GM12878 (cell line): ENCODE measurements at regions not wholly inside any gene's neighbourhood (a gene's known extent, or its start where the extent isn't known, plus 50 kb on each side); places are given as distances from the start of the nearest gene placed in this dataset.

Experiments
- ATAC-seq: fragments of 200-7000 bp; cut with Tn5 transposase; 3 replicates; pipeline ENCODE4 v1.9.1; 2020; ENCODE audit warnings: mild to moderate bottlenecking, moderate library complexity
- BruUV-seq: library from RNA; stranded (reverse); fragments of 400-500 nt; replicated peaks from 2 replicates; lab custom pipeline; 2021; lab: Mats Ljungman, UMichigan
- CTCF ChIA-PET: fragments of 300-600 bp; sonication (Branson Sonifier 250); formaldehyde crosslinking; extraction: SDS; loops from one replicate; lab custom pipeline; 2021; ENCODE audit warnings: inconsistent platforms; lab: Yijun Ruan, JAX
- POLR2A ChIA-PET: fragments of 350-600 bp; formaldehyde crosslinking; extraction: SDS; loops from one replicate; lab custom pipeline; 2021; ENCODE audit warnings: inconsistent platforms; lab: Charles Lee
- RAD21 ChIA-PET: fragments of 300-600 bp; sonication (Branson Sonifier 250); formaldehyde crosslinking; loops from one replicate; lab custom pipeline; 2023; ENCODE audit warnings: antibody characterized with exemption; ENCODE audit not compliant: unreplicated experiment; lab: Charles Lee
- SMC1A ChIA-PET: fragments of 300-600 bp; sonication (Branson Sonifier 250); formaldehyde crosslinking; loops from one replicate; lab custom pipeline; 2023; ENCODE audit not compliant: unreplicated experiment, uncharacterized antibody; lab: Charles Lee
- DNase-seq: peaks from one replicate; pipeline ENCODE4 v3.0.0-alpha.2; 2011; ENCODE audit warnings: low read depth, low spot score
- FAIRE-seq: peaks from 3 replicates; lab custom pipeline; 2011; peaks lifted over from hg19 to GRCh38; lab: Jason Lieb, UNC
- H2AFZ ChIP-seq: 2 replicates; pipeline ENCODE4 v1.6.0; 2011; ENCODE audit warnings: low read depth, low read length, control low read depth; ENCODE audit not compliant: control insufficient read depth
- H3K27ac ChIP-seq: 2 replicates; pipeline ENCODE4 v1.5.1; 2011; ENCODE audit warnings: control low read depth; ENCODE audit not compliant: control insufficient read depth, insufficient read depth
- H3K27me3 ChIP-seq, 2 experiments: replicated peaks in 1 of 2; 2 replicates each; pipeline versions ENCODE4 v1.6.0 to v1.6.1; 2011; ENCODE audit warnings: low read length in 1 of 2; ENCODE audit not compliant: control insufficient read depth in 2 of 2, insufficient read depth in 2 of 2
- H3K36me3 ChIP-seq, 2 experiments: 2 replicates each; pipeline ENCODE4 v1.5.1; 2011; ENCODE audit warnings: low read length in 1 of 2; ENCODE audit not compliant: control insufficient read depth in 2 of 2, insufficient read depth in 2 of 2
- H3K4me1 ChIP-seq: 2 replicates; pipeline ENCODE4 v1.6.1; 2011; ENCODE audit warnings: mild to moderate bottlenecking, low read length, moderate library complexity, mixed read lengths; ENCODE audit not compliant: control insufficient read depth, insufficient read depth
- H3K4me2 ChIP-seq: 2 replicates; pipeline ENCODE4 v1.6.0; 2011; ENCODE audit warnings: control low read depth; ENCODE audit not compliant: control insufficient read depth, insufficient read depth
- H3K4me3 ChIP-seq: fragments of 200-600 bp; sonication (generic); 2 replicates; pipeline ENCODE4 v1.5.1; 2016
- H3K79me2 ChIP-seq: 2 replicates; pipeline ENCODE4 v1.6.0; 2011; ENCODE audit warnings: low read length; ENCODE audit not compliant: control insufficient read depth, insufficient read depth
- H3K9ac ChIP-seq: 2 replicates; pipeline ENCODE4 v1.8.0; 2011; ENCODE audit warnings: low read length, control low read depth, mixed read lengths; ENCODE audit not compliant: control insufficient read depth, insufficient read depth
- H3K9me3 ChIP-seq: replicated peaks from 3 replicates; pipeline ENCODE4 v1.5.1; 2011; ENCODE audit warnings: mild to moderate bottlenecking, low read length; ENCODE audit not compliant: control insufficient read depth, insufficient read depth
- H4K20me1 ChIP-seq: 2 replicates; pipeline ENCODE4 v1.6.0; 2011; ENCODE audit not compliant: control insufficient read depth, insufficient read depth
- CEBPZ ChIP-seq: fragments of 150-350 bp; IDR thresholded peaks from 2 replicates; pipeline ENCODE4 v1.6.1; 2016; ENCODE audit warnings: low read depth, low read length
- DPF2 ChIP-seq: fragments of 450-650 bp; IDR thresholded peaks from 2 replicates; pipeline ENCODE4 v1.6.1; 2017; ENCODE audit warnings: mild to moderate bottlenecking
- SMAD5 ChIP-seq: IDR thresholded peaks from 2 replicates; pipeline ENCODE4 v1.6.1; 2016; ENCODE audit warnings: antibody characterized with exemption, low read depth
- TBL1XR1 ChIP-seq: IDR thresholded peaks from 2 replicates; pipeline ENCODE4 v1.6.1; 2012; ENCODE audit warnings: low read depth, low read length, improper control_type of control experiment
- ZBED1 ChIP-seq: IDR thresholded peaks from 2 replicates; pipeline ENCODE4 v1.6.1; 2016; ENCODE audit warnings: borderline replicate concordance
- WGBS: methylation state at CpG from one replicate; pipeline ENCODE4 v1.1.6; 2016; ENCODE audit warnings: low lambda C conversion rate; ENCODE audit not compliant: insufficient replicate concordance, insufficient coverage; ENCODE audit errors: missing lambda C conversion rate; 5-methylcytosine and 5-hydroxymethylcytosine counted together
- in situ Hi-C: fragments of 300-500 bp; cut with MboI; formaldehyde crosslinking; loops from 9 replicates; pipeline ENCODE4 v1.14.3; 2018; ENCODE audit warnings: mixed read lengths
- intact Hi-C: fragments of 100-400 bp; cut with micrococcal nuclease; formaldehyde crosslinking; loops from one replicate; pipeline ENCODE4 v1.14.2; 2022; ENCODE audit not compliant: unreplicated experiment
- TF ChIP-seq, protein P1 (sequence below): IDR thresholded peaks from 2 replicates; pipeline ENCODE4 v1.6.1; 2012; ENCODE audit warnings: low read depth, low read length, improper control_type of control experiment

DNA sequence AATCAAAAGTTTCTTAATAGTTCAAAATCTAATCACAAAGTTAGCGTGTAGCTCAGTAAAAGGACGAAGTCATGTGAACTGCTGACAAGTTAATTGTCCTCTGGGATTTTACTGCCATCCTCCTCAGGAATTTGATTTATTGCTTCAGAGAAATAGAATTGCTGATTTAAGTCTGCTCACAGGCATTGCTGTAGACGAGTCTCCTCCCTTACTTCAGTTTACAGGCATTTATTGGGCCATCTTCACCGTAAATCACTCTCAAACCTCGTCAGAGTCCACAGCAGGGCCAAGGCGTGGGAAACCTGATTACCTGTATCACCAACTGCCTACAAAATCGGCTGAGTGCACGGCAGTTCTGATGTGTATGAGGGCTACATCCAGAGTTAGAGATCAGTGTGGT lies 119.1 kb upstream of the PDE10A start:
- Histone ChIP-seq H3K79me2 (no peaks in the 10 kb centered on the region), H3K9me3 (no peaks in the 10 kb centered on the region), H3K9ac (no peak overlapping the region), H3K4me3 (no peak overlapping the region), H4K20me1 (no peaks in the 10 kb centered on the region), H3K27me3 (no peaks in the 10 kb centered on the region), H3K4me2 (no peak overlapping the region), H3K36me3 (no peaks in the 10 kb centered on the region), H3K27ac (no peak overlapping the region), H2AFZ (no peak overlapping the region), H3K4me1 (no peaks in the 10 kb centered on the region)
- ChIA-PET CTCF (no interaction called here), SMC1A (no interaction called here), POLR2A (no interaction called here), RAD21 (no interaction called here)
- in situ Hi-C loops: no loop called here
- no peak for DNase-seq
- 21% methylated on average over 8 of the region's 8 CpGs for WGBS
- TF ChIP-seq ZBED1 (no peak), DPF2 (no peak), TBL1XR1 (no peak), CEBPZ (no peak), SMAD5 (no peak)
- TF ChIP-seq, protein P1, sequence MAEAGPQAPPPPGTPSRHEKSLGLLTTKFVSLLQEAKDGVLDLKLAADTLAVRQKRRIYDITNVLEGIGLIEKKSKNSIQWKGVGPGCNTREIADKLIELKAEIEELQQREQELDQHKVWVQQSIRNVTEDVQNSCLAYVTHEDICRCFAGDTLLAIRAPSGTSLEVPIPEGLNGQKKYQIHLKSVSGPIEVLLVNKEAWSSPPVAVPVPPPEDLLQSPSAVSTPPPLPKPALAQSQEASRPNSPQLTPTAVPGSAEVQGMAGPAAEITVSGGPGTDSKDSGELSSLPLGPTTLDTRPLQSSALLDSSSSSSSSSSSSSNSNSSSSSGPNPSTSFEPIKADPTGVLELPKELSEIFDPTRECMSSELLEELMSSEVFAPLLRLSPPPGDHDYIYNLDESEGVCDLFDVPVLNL: no peak
- BruUV-seq: no TSS peak
- intact Hi-C loops: no loop called here
- no peak for ATAC-seq
- no peak for FAIRE-seq
